T1000 (cell line): ENCODE measurements at regions not wholly inside any gene's neighbourhood (a gene's known extent, or its start where the extent isn't known, plus 50 kb on each side); places are given as distances from the start of the nearest gene placed in this dataset.
"Not testable (repeated sequence)": the region's sequence is repeated elsewhere in the genome, so short reads cannot be mapped to it uniquely, and the experiment has no call there.

ENCODE experiments used
- DNase-seq: peaks from one replicate; lab custom pipeline; 2025; ENCODE audit warnings: mixed read lengths; lab: John Stamatoyannopoulos, UW

DNA sequence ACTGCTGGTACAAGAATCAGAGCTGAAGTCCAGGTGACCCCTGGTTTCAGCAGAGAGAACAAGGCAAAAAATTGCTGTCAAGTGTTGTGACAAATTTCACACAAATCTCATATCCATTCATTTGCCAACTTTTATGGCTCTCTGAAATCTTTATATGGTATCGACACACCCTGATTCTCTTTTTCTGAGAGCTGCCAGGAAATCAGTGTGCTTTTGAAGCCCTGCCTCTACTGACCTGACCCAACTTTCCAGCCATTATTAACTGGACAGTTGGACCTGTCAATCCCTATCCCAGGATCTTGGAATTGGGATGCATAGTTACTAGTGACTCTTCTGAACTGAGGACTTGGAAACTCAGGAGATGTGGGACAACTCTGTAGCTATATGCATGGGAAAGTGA lies 288.2 kb upstream of the GADL1 start:
- DNase-seq, result no peak

GRCh38 chr3:31184261-31185061 lies 290.0 kb upstream of the GADL1 start:
- DNase-seq, result no peak

DNA sequence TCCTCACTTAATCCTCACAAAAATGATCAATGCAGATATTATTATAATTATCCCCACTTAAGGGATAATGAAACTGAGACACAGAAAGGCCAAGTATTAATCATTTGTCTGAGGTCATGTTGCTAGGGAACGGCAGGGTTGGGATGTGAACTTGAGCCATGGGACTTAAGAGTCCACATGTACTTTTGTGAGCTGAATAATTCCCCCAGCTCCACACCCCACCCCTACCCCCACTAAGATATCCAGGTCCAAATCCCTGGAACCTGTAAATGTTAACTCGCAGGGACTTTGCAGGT lies 290.5 kb upstream of the GADL1 start:
- DNase-seq, result no peak

DNA sequence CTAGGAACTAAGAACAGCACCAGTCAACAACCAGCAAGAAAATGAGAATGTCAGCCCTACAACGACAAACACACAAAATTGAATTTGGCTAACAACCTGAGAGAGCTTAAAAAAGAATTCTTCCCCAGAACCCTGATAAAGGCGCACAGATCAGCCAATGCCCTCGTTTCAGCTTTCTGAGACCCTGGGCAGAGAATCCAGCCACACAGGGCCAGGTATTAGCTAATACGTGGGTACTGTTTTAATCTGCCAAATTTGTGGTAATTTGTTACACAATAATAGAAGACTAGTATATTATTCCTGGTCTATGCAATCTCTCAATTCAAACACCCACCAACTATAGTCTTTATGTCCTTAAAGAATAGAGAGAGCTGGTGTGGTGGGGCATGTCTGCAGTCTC lies 291.6 kb upstream of the GADL1 start:
- no peak for DNase-seq

DNA sequence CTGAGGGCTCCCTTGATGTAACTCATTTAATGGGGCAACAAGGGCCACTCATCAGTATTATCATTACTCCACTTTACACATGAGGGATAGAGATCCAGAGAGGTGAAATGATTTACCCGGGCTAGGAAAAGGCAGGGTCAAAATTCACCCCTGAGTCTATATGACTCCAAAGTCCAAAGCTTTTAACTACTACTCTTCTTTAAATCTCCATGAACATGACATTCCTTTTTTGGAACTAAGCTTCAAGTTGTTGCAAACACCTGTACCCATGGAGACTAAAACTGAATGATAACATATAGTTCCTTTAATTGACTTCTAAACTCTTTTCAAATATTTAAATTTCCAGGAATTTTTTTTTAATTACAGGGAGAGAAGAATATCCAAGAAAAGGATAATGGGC lies 292.9 kb upstream of the GADL1 start:
- no peak for DNase-seq

DNA sequence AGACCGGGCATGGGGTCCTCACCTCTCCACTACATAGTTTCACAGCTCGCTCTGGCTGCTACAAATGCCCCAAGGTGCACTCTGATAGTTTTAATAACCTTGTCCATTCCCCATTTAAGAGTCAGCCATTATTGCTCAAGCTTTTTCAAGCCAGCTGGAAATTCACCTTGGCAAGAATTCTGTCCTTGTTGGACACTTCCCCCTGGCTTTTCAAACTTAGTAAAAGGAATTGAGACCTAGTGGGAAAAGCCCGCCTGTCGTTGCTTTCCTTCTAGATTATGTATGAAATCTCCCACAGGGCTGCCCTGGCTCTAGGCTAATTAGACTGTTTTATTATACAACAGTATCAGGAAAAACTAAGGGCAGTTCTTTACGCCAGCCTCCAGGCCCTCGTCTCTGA lies 293.7 kb upstream of the GADL1 start:
- DNase-seq, result no peak

DNA sequence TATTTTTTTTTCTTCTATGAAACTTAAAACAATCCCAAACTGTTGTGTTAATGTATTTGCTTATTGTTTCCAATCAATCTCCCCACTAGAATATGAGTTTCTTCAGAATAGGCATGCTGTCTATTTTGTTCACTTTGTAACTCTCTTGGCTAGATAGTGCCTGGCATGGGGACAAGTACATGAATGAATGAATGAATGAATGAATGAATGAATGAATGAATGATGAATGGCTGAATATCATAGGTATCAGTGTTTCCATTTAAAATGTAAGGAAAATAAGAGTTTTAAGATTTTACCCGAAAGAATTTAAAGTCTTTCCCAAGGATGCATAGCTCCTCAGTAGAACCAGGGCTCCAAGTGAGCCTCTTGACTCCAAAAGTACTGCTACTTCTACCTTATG lies 294.9 kb upstream of the GADL1 start:
- no peak for DNase-seq

DNA sequence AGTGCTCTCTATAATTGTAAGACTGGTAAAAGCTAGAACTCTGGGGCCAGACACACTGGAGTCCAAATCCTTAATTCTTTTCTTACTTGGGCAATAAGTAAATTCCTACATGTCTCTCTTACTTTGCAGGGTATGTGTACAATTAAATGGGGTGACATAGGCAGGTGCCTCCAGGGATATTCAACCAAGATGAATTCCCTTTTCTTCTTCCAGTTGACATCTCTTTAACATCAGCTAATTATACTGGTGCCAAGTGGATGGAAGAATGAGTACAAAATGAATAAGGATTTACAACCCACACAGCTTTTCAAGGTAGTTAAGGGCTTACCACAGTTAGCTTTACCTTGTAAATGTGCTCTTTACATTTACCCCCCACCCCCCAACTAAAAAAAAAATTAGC lies 295.5 kb upstream of the GADL1 start:
- no peak for DNase-seq

DNA sequence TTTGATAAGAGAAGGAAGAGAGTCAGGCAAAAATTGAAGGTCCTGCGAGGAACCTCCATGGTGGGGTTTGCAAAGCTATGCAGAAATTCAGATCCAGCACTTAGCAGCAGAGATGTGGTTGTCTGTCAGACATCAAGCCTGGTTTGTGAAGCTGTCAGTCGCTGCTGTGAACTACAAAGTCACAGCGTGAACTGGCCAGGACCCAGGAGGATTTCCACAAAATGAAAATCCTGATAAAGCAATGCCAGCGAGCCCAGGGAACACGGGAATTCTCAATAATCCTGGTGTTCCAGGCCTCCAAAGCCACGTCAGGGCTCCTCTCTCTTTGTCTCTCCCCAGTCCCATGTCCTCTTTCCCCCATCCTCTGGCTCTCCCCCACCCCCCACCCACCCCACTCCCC lies 296.9 kb upstream of the GADL1 start:
- DNase-seq, result no peak

DNA sequence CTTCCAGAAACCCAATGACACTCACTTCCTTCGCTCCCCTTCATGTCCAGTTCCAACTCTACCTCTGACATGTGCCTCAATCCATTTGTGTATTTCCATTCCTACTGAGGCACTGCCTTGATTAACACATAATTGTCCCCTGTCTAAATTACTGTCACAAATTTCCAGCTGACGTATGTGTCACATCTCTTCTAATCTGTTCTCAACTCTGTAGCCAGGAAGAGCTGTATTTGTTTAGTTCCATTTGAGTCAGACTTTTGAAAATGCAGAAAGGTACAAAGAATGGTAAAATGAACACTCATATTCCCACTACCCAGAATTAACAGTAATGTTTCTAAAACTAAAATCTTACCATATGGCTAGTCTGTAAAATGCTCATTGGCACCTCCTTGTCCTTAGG lies 299.0 kb upstream of the GADL1 start:
- no peak for DNase-seq

DNA sequence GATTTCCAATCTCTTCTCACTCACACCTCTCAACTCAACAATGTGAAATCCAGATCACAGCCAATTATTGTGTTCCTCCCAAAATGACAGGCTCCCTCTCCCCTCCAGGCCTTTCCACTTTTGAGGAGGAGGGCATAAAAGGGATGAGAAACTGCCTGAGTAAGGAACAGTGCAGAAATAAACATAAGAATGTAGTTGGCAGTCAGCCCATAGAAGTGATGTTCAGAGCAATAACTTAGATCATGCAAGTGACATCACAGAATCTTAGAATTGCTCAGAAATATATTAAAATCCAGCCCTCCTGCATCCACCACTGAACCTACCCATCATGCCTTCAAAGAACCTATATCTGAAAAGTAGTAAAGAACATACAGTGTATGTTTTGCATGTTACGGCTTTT lies 299.4 kb upstream of the GADL1 start:
- no peak for DNase-seq

GRCh38 chr3:31196261-31196660 lies 301.8 kb upstream of the GADL1 start:
- DNase-seq, result no peak

DNA sequence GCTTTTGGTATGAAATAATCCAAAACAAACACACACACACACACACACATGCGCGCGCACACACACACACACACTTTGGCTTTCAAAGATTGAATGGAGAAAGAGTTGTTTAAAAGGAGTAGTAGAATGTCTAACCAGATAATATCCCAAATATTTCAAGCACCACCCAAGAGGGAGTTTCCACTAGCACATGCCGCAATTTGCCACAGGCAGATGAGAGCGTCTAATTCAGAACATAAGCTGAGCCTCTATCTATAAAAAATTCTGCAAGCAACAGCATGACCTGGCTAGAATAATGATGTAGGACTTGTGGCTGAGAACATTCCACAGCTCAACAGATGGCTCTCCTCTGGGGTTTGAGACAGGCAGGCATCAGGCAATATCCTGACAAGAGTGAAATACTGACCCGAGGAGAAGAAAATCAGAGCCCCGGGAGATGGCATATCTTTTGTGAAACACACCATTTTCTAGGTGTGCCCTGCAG lies 302.5 kb upstream of the GADL1 start:
- DNase-seq, result no peak

DNA sequence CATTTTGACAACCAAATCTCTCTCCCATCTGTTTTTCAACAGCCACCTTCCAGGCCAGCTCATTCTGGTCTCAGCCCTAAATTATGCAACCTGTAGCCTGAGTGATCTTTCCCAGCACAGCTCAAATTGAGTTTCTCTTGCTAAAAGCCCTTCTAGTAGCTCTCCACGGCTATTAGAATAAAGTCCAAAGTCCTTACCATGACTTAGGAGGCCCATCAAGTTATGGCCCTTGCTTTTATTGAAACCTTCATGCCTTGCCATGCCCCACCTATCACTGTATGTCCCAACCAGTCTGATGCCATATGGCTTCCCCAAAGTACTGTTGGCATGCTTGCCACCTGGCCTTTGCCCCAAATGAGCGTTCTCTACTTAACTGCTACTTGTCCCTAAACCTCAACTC lies 303.5 kb upstream of the GADL1 start:
- DNase-seq, result no peak

- DNase-seq, result no peak
These were observed 304.4 kb upstream of the GADL1 start for GRCh38 chr3:31198890-31199289.

DNA sequence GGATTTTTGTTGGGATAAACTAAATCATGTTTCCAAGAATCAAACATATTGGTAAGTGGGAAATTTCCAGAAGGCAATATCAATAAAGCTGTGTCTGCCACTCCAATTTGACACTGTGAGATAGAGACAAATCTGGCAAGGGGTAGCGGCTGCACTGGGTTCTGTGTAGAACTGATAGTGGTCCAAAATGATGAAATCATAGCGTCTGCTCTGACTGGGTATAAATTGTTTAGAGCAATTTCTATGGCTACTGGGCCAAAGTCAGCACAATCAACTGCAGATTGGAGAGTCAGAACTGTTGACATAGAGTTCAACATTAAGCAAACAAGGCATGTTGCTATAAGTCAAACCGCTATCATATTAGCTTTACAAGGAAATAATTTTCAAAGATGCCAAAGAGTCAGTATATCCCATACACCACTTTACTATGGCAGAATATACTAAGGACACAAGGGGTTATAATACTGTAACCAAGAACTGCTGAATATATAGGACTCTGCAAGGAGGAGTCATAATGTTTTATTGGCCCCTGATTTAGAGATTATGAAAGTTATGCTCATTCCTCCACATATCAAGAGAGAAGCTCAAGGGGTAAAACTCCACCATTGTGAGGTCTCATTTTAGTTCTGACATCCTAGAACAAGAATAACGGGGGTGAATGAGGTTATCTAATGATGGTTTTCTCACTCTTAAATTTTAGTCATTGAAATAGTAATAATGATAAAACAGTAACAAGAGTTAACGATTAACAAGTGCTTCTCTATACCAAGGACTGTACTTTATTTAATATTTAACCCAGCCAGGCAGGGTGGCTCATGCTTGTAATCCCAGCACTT lies 309.7 kb upstream of the GADL1 start:
- DNase-seq, result no peak

GRCh38 chr3:31204796-31205056 lies 310.3 kb upstream of the GADL1 start:
- not testable (repeated sequence) for DNase-seq

GRCh38 chr3:31210068-31210645 lies 315.7 kb upstream of the GADL1 start:
- no peak for DNase-seq

DNA sequence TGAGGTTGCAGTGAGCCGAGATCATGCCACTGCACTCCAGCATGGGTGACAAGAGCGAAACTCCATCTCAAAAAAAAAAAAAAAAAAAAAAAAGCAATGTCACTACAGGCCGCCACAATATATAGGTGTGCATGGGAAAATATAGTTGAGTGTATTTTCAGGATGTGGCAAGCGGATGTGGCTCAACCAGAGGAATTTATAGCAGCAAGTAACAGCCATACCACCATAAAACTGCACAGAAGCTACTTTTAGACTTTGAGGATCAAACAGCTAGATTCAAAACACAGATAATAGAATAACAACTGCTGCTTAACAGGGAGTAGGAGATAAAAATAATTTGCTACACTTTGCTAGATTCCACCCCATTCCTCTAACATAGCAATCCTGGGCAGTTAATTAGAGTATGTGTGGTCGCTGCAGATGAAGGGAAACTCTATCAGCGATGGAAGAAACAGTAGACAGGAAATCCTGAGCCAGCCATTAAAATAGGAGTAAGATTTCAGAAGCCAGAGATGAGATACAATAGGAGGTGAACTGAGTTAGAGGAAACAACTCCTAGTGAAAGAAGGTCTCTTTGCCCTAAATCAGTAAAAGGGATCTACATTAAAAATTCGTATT lies 318.7 kb upstream of the STT3B start:
- no peak for DNase-seq

GRCh38 chr3:31218082-31218481 lies 314.6 kb upstream of the STT3B start:
- no peak for DNase-seq

DNA sequence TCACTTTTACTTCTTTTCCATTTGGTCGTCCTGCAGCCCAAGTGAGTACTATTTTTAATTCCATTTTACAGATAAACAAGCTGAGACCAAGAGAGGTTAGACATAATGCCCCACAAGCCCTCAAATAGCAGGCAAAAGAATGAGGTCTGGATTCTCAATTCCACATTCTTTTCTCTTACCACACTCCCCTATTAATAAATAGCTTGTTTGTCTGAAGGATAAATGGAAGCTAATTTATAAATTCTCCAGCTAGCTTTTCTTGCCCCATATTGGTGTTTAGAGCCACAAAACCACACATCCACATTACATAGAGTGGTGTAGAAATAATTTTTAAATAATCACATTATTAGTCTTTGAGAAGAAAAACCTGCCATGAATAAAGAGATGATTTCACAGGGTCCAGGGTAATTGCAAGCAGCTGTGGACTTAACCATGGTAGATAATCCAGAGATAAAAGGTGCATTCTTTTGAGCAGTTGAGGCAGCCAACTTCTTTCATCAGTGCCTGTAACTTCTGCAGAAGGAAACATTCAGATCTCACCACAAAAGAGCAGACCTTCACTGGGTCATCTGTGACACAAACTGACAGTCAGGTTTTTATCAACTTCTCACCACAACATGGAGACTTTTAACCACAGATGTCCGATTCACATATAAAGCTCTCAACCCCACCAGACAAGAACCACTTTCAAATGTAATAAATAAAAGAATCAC lies 313.4 kb upstream of the STT3B start:
- no peak for DNase-seq

DNA sequence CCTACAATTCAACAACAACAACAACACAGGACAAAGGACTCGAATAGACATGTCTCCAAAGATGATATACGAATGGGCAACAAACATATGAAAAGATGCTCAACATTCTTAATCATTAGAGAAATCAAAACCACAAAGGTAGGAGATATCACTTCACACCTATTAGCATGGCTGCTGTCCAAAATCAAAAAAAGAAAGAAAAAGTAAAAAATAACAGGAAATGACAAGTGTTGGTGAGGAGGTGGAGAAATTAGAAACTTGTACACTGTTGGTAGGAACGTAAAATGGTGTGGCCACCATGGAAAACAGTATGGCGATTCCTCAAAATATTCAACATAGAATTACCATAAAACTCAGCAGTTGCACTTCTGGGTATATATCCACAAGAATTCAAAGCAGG lies 312.3 kb upstream of the STT3B start:
- no peak for DNase-seq
